LNCAP (cell line): ENCODE measurements at regions not wholly inside any gene's neighbourhood (a gene's known extent, or its start where the extent isn't known, plus 50 kb on each side); places are given as distances from the start of the nearest gene placed in this dataset.

ENCODE experiments used
- CTCF ChIP-seq: fragments of 450-650 bp; IDR thresholded peaks from 2 replicates; pipeline ENCODE4 v1.5.1; 2017; ENCODE audit warnings: mild to moderate bottlenecking

DNA sequence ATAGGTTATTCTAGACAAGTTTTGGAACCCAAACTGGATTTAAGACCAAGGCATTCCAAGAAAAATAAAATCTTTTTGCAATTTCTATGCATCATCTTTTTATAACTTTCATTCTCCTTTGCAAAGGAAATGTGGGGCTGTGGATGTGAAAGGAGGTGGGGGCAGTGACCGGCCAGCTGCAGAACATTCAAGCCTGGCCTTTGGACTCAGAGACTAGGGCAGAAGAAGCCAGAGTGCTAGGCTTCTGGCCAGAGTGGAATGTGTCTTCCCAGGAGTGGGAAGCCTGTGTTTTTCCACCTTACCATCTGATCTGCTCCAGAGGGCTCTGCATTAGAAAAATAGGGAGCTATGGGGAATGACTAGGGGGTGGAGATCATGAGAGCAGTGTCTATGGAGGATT, 148.5 kb downstream of the C9orf152 start:
- no peak for TF ChIP-seq CTCF

- TF ChIP-seq CTCF: no peak
Measured at GRCh38 chr9:110064803-110065202, 143.2 kb downstream of the C9orf152 start.

GRCh38 chr9:110065532-110065931, 142.4 kb downstream of the C9orf152 start:
- TF ChIP-seq CTCF: no peak

DNA sequence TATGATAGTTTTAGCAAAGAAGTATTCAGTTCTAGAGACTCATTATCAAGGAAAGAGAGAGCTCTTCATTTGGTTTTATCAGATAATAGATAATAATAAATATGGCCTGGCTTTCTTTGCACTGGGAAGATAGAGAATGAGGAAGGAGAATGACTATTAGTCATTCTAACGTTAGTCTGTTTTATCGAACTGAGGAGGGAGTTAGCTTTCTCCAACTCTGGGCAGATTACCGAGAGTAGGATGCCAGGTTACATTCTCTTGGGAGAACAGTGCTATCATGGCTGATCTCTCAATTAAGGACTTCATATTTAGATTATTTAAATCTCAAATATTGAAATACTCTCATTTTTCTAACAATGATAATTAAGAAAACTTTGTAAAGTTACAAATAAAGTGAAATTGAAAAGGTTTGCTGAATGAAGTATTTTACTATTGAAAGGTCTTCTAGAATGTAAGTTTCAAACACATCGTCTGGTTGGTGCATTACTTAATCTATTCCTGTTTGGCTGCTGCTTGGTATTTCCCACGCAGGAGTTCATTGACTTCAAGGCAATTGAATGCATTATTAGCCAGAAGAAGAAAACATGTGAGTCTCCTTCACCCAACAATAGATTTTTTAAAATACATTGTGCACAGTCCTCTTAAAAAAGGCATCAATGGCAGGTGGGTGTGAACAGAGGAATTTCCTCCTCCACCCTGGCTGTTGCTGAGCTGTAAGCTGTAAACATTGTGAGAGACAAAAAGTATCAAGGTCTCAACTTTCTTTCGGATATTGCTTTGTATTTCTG, 140.8 kb downstream of the C9orf152 start:
- no peak for TF ChIP-seq CTCF

DNA sequence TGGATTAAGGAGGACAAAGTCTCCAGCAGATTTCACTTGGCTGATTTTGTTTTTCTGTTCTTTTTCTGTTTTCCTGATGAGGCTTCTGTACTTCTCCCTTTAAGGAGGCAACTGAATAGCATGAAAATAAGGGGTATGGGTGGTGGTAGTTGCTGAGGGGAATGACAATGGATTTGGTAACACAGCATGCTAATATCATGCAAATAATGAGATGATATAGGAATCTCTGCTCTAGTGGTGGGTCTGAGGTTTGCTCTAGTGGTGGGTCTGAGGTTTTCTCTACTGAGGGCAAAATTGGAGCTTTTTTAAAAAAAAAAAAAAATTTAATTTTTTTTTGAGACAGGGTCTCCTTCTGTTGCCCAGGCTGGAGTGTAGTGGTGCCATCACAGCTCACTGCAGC, 139.7 kb downstream of the C9orf152 start:
- no peak for TF ChIP-seq CTCF

DNA sequence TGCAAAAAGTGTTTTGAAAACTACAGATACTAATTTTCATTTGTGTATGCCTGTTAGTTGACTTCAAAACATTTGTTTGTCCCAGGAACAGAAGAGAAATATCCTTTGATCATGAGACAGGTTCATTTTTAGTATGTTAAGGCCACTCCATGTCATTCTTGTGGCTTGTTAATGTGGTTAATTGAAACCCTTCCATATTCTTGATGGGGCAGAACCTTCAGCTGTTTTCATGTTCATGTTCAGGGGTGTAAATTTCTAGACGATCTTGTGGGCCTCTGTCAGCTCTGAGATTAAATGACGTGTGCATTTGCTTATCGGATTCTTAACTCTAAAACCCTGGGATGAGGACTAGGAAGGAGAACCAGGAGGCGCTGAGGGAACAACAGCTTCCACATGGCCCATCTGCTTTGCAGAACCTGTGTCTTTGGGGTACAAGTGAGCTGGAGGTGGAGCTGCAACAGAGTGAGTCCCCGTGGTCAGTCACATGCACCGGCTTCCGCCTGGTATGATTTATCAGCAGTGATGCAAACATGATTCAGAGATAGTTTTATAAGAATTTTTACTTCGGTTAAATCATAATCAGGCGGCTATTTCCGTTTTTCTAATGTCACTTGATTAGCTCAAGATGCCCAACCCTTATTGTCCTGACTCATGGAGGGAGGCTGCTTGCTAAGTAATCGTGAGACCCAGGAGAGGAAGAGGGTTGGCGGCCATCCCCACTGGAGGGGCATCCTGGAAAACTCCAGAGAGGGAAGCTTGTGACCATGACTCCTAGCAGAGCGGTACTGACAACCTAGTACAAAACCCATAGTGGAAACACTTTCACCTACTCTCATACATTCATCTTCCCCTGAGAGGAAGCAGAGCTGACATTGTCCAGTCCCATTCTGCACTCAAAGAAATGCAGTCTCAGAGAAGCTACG, 138.4 kb downstream of the C9orf152 start:
- no peak for TF ChIP-seq CTCF

GRCh38 chr9:110072597-110073355, 135.2 kb downstream of the C9orf152 start:
- no peak for TF ChIP-seq CTCF
